WTC11 (cell line): ENCODE measurements at regions not wholly inside any gene's neighbourhood (a gene's known extent, or its start where the extent isn't known, plus 50 kb on each side); places are given as distances from the start of the nearest gene placed in this dataset.

Experiments used
- ATAC-seq: fragments of 200-7000 bp; cut with Tn5 transposase; 2 replicates; pipeline ENCODE4 v1.10.0; 2021; ENCODE audit warnings: mild to moderate bottlenecking, moderate library complexity
- CTCF ChIA-PET: fragments of 300-600 bp; sonication (Branson Sonifier 250); formaldehyde crosslinking; loops from one replicate; lab custom pipeline; 2021; ENCODE audit warnings: antibody characterized with exemption; lab: Charles Lee
- POLR2A ChIA-PET: fragments of 350-600 bp; sonication (Branson Sonifier 250); formaldehyde crosslinking; loops from one replicate; lab custom pipeline; 2021; ENCODE audit warnings: antibody characterized with exemption; lab: Charles Lee
- DNase-seq: peaks from one replicate; pipeline ENCODE4 v3.0.0; 2021; ENCODE audit warnings: low spot score
- H3K27ac Mint-ChIP-seq: 2 replicates; pipeline ENCODE4 v1.8.0; 2021; ENCODE audit warnings: mixed read lengths
- H3K27me3 Mint-ChIP-seq: 2 replicates; pipeline ENCODE4 v1.8.0; 2021; ENCODE audit warnings: low read depth, mild to moderate bottlenecking, moderate library complexity, mixed read lengths
- H3K36me3 Mint-ChIP-seq: 2 replicates; pipeline ENCODE4 v1.8.0; 2021; ENCODE audit warnings: mixed read lengths
- H3K4me1 Mint-ChIP-seq: 2 replicates; pipeline ENCODE4 v1.8.0; 2022; ENCODE audit warnings: mixed read lengths
- H3K4me3 Mint-ChIP-seq: 2 replicates; pipeline ENCODE4 v1.8.0; 2021; ENCODE audit warnings: mild to moderate bottlenecking, moderate library complexity, mixed read lengths
- H3K9me3 Mint-ChIP-seq: 2 replicates; pipeline ENCODE4 v1.8.0; 2021; ENCODE audit warnings: mixed read lengths
- EMX1 ChIP-seq: fragments of 250-450 bp; sonication (Bioruptor Pico); IDR thresholded peaks from 2 replicates; pipeline ENCODE4 v1.8.0; 2021; ENCODE audit warnings: mild to moderate bottlenecking
- ETV6 ChIP-seq: sonication (generic); formaldehyde crosslinking; IDR thresholded peaks from 2 replicates; pipeline ENCODE4 v1.8.1; 2022; ENCODE audit warnings: mild to moderate bottlenecking, missing genetic modification reagents
- GABPB1 ChIP-seq: sonication (generic); formaldehyde crosslinking; IDR thresholded peaks from 2 replicates; pipeline ENCODE4 v1.8.1; 2023; ENCODE audit warnings: mild to moderate bottlenecking, missing genetic modification reagents
- GRHL2 ChIP-seq: fragments of 250-450 bp; sonication (Bioruptor Pico); IDR thresholded peaks from 2 replicates; pipeline ENCODE4 v1.8.0; 2022; ENCODE audit warnings: mild to moderate bottlenecking, moderate library complexity; ENCODE audit not compliant: insufficient replicate concordance, severe bottlenecking
- NR3C1 ChIP-seq: sonication (generic); formaldehyde crosslinking; conservative IDR thresholded peaks from 2 replicates; pipeline ENCODE4 v1.8.1; 2023; ENCODE audit warnings: low read depth, mild to moderate bottlenecking, missing genetic modification reagents
- ZNF396 ChIP-seq: fragments of 250-450 bp; sonication (Bioruptor Pico); IDR thresholded peaks from 2 replicates; pipeline ENCODE4 v1.8.0; 2021; ENCODE audit warnings: mild to moderate bottlenecking, moderate library complexity, borderline replicate concordance
- TF ChIP-seq, protein P1 (sequence below): sonication (generic); formaldehyde crosslinking; IDR thresholded peaks from 2 replicates; pipeline ENCODE4 v1.8.0; 2022; ENCODE audit warnings: missing genetic modification reagents
- TF ChIP-seq, protein P2 (sequence below): sonication (generic); formaldehyde crosslinking; IDR thresholded peaks from 2 replicates; pipeline ENCODE4 v1.8.1; 2023; ENCODE audit warnings: mild to moderate bottlenecking, missing genetic modification reagents
- TF ChIP-seq, protein P3 (sequence below): sonication (generic); formaldehyde crosslinking; IDR thresholded peaks from 2 replicates; pipeline ENCODE4 v1.8.1; 2022; ENCODE audit warnings: mild to moderate bottlenecking, moderate library complexity, missing genetic modification reagents
- TF ChIP-seq, protein P4 (sequence below): sonication (generic); formaldehyde crosslinking; IDR thresholded peaks from 2 replicates; pipeline ENCODE4 v1.8.1; 2023; ENCODE audit warnings: mild to moderate bottlenecking, missing genetic modification reagents, moderate library complexity
- TF ChIP-seq, protein P5 (sequence below): sonication (generic); formaldehyde crosslinking; IDR thresholded peaks from 2 replicates; pipeline ENCODE4 v1.8.1; 2023; ENCODE audit warnings: mild to moderate bottlenecking, missing genetic modification reagents, borderline replicate concordance

DNA sequence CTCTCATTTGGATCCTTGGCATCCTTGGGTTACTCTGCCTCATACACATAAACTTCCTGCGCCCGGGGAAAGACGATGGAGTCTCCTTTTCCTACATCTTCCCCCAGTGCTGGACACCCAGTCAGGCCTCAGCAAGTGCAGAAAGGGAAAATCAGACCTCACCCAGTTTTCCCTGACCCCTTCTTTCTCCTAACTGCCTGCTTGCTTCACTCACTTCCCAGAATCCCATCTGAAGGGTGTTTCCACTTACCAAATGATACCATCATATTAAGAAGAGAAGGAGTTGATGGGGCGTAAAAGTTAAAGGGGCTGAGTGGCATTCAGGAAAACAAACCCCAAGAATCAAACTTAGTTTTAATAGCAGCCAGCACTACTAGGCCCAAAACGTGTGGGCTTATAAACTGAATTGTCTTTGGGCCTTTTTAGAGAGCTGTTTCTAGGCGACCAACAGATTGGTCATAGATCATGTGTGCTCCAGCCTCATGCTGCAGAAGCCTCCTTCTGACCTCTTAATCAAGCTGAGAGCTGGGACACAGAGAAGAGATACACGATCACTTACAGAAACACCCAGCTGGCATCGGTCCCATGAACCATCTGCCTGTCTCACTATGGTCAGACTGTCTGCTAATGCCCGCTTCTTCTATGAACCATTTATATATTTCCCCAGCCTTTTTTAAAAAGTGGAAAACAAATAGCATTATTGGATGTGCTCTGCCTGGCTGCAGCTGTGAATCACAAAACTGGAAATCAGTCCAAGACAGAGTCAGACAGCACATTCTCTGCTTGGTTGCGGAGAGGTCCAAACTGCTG, 165.7 kb upstream of the SLC14A2 start (continued):
- TF ChIP-seq NR3C1 (CRISPR knock-in tag), result no peak
- TF ChIP-seq, protein P1, sequence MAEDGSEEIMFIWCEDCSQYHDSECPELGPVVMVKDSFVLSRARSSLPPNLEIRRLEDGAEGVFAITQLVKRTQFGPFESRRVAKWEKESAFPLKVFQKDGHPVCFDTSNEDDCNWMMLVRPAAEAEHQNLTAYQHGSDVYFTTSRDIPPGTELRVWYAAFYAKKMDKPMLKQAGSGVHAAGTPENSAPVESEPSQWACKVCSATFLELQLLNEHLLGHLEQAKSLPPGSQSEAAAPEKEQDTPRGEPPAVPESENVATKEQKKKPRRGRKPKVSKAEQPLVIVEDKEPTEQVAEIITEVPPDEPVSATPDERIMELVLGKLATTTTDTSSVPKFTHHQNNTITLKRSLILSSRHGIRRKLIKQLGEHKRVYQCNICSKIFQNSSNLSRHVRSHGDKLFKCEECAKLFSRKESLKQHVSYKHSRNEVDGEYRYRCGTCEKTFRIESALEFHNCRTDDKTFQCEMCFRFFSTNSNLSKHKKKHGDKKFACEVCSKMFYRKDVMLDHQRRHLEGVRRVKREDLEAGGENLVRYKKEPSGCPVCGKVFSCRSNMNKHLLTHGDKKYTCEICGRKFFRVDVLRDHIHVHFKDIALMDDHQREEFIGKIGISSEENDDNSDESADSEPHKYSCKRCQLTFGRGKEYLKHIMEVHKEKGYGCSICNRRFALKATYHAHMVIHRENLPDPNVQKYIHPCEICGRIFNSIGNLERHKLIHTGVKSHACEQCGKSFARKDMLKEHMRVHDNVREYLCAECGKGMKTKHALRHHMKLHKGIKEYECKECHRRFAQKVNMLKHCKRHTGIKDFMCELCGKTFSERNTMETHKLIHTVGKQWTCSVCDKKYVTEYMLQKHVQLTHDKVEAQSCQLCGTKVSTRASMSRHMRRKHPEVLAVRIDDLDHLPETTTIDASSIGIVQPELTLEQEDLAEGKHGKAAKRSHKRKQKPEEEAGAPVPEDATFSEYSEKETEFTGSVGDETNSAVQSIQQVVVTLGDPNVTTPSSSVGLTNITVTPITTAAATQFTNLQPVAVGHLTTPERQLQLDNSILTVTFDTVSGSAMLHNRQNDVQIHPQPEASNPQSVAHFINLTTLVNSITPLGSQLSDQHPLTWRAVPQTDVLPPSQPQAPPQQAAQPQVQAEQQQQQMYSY (CRISPR knock-in tag), result no peak

DNA sequence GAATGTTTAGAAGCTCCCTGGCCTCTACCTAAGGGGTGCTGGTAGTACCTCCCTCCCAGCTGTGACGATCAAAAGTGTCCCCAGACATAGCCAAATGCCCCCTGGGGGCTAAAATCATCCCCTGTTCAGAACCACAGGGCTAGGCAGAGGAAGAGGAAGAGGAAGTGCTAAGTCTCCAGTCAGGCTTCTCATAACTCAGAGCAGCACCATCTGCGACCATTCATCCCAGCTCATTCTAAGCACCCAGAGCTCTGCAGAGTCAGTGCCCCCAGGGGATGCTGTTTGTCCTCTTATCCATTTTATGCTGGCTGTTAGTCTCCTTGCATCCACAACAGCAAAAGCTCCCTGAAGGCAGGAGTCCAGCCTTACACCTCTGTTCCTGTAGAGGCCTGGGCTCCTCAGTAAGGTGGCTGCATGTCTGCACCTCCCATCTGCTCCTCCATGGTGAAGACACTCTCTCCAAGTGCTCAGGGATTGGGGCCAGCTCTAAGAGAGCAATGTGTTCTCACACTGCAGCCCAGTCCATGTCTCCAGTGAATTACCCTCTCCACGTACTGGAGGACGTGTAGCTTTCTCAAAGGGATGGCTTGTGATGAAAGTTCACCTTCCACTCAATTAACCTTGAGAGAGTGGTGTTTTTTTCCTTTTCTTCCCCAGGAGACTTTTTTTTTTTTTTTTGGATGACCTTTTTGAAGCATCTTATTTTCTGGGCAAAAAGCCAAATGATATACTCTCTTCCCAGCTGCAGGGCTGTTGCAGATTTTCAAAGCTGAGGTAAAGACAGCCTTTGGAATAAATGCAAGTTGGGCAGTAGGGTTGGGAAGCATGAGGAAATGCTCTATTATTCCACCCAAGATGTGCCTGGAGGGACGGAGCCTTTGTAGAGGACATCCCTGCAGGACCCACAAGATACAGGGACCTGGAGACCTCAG, 158.9 kb upstream of the SLC14A2 start:
- CTCF ChIA-PET, result interaction anchor here (0.5 kb wide), 1 partner anchor 247 kb away, joined by 3 read pairs; no protein-coding TSS in a partner anchor
- H3K27ac Mint-ChIP-seq, result no peak overlapping the region

More for the DNA sequence above, 158.9 kb upstream of the SLC14A2 start:
- no peaks in the 10 kb centered on the region for H3K36me3 Mint-ChIP-seq
- ATAC-seq (no peak), DNase-seq (no peak)
- H3K27me3 Mint-ChIP-seq, result no peaks in the 10 kb centered on the region; the same call in 1 of the 2 replicates
- H3K9me3 Mint-ChIP-seq, result peaks cover 6% of the 10 kb centered on the region; the same call in 1 of the 2 replicates
- peaks cover 3% of the 10 kb centered on the region; the same call in 1 of the 2 replicates for H3K4me1 Mint-ChIP-seq
- POLR2A ChIA-PET, result no interaction called here
- H3K4me3 Mint-ChIP-seq, result no peak overlapping the region
- no peak for TF ChIP-seq EMX1
- no peak for TF ChIP-seq GRHL2 (CRISPR knock-in tag)
- TF ChIP-seq, protein P2, sequence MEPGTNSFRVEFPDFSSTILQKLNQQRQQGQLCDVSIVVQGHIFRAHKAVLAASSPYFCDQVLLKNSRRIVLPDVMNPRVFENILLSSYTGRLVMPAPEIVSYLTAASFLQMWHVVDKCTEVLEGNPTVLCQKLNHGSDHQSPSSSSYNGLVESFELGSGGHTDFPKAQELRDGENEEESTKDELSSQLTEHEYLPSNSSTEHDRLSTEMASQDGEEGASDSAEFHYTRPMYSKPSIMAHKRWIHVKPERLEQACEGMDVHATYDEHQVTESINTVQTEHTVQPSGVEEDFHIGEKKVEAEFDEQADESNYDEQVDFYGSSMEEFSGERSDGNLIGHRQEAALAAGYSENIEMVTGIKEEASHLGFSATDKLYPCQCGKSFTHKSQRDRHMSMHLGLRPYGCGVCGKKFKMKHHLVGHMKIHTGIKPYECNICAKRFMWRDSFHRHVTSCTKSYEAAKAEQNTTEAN (CRISPR knock-in tag), result no peak
- TF ChIP-seq, protein P3, sequence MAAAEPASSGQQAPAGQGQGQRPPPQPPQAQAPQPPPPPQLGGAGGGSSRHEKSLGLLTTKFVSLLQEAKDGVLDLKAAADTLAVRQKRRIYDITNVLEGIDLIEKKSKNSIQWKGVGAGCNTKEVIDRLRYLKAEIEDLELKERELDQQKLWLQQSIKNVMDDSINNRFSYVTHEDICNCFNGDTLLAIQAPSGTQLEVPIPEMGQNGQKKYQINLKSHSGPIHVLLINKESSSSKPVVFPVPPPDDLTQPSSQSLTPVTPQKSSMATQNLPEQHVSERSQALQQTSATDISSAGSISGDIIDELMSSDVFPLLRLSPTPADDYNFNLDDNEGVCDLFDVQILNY, result no peak
- TF ChIP-seq ZNF396 (CRISPR knock-in tag), result no peak
- TF ChIP-seq, protein P4, sequence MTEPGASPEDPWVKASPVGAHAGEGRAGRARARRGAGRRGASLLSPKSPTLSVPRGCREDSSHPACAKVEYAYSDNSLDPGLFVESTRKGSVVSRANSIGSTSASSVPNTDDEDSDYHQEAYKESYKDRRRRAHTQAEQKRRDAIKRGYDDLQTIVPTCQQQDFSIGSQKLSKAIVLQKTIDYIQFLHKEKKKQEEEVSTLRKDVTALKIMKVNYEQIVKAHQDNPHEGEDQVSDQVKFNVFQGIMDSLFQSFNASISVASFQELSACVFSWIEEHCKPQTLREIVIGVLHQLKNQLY (CRISPR knock-in tag), result no peak
- TF ChIP-seq GABPB1 (CRISPR knock-in tag), result no peak
- TF ChIP-seq, protein P5, sequence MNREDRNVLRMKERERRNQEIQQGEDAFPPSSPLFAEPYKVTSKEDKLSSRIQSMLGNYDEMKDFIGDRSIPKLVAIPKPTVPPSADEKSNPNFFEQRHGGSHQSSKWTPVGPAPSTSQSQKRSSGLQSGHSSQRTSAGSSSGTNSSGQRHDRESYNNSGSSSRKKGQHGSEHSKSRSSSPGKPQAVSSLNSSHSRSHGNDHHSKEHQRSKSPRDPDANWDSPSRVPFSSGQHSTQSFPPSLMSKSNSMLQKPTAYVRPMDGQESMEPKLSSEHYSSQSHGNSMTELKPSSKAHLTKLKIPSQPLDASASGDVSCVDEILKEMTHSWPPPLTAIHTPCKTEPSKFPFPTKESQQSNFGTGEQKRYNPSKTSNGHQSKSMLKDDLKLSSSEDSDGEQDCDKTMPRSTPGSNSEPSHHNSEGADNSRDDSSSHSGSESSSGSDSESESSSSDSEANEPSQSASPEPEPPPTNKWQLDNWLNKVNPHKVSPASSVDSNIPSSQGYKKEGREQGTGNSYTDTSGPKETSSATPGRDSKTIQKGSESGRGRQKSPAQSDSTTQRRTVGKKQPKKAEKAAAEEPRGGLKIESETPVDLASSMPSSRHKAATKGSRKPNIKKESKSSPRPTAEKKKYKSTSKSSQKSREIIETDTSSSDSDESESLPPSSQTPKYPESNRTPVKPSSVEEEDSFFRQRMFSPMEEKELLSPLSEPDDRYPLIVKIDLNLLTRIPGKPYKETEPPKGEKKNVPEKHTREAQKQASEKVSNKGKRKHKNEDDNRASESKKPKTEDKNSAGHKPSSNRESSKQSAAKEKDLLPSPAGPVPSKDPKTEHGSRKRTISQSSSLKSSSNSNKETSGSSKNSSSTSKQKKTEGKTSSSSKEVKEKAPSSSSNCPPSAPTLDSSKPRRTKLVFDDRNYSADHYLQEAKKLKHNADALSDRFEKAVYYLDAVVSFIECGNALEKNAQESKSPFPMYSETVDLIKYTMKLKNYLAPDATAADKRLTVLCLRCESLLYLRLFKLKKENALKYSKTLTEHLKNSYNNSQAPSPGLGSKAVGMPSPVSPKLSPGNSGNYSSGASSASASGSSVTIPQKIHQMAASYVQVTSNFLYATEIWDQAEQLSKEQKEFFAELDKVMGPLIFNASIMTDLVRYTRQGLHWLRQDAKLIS, result no peak
- no peak for TF ChIP-seq ETV6 (CRISPR knock-in tag)
- TF ChIP-seq, all 79 proteins: peak for 0
